H9 (cell line): ENCODE measurements at regions not wholly inside any gene's neighbourhood (a gene's known extent, or its start where the extent isn't known, plus 50 kb on each side); places are given as distances from the start of the nearest gene placed in this dataset.

Experiments used
- DNase-seq: peaks from one replicate; pipeline ENCODE4 v3.0.0-alpha.2; 2017
- H2AFZ ChIP-seq: one replicate; pipeline ENCODE4 v1.6.1; 2013; ENCODE audit warnings: mild to moderate bottlenecking, low read length, control low read depth, moderate library complexity
- H2AK5ac ChIP-seq: 2 replicates; pipeline ENCODE4 v1.6.1; 2013; ENCODE audit warnings: low read length, control low read depth, mixed read lengths; ENCODE audit not compliant: insufficient read length
- H2BK120ac ChIP-seq: one replicate; pipeline ENCODE4 v1.6.1; 2013; ENCODE audit warnings: low read depth, mild to moderate bottlenecking, low read length, control low read depth, inconsistent platforms; ENCODE audit not compliant: poor library complexity, severe bottlenecking
- H2BK12ac ChIP-seq: 2 replicates; pipeline ENCODE4 v1.6.1; 2013; ENCODE audit warnings: low read length, control low read depth, mixed read lengths, low read depth; ENCODE audit not compliant: insufficient read length
- H2BK15ac ChIP-seq: 2 replicates; pipeline ENCODE4 v1.6.1; 2013; ENCODE audit warnings: low read depth, low read length, control low read depth
- H2BK20ac ChIP-seq: one replicate; pipeline ENCODE4 v1.6.1; 2013; ENCODE audit warnings: low read depth, mild to moderate bottlenecking, low read length, control low read depth, inconsistent platforms; ENCODE audit not compliant: poor library complexity, severe bottlenecking
- H2BK5ac ChIP-seq: 2 replicates; pipeline ENCODE4 v1.6.1; 2013; ENCODE audit warnings: low read length, control low read depth, mixed read lengths; ENCODE audit not compliant: insufficient read length
- H3K14ac ChIP-seq: 2 replicates; pipeline ENCODE4 v1.6.1; 2013; ENCODE audit warnings: low read length, control low read depth; ENCODE audit not compliant: insufficient read depth
- H3K18ac ChIP-seq: 2 replicates; pipeline ENCODE4 v1.6.1; 2013; ENCODE audit warnings: low read depth, mild to moderate bottlenecking, mixed read lengths, low read length, control low read depth; ENCODE audit not compliant: insufficient read length
- H3K23ac ChIP-seq: 2 replicates; pipeline ENCODE4 v1.6.1; 2013; ENCODE audit warnings: low read length, control low read depth, mixed read lengths, low read depth; ENCODE audit not compliant: insufficient read length
- H3K23me2 ChIP-seq: 2 replicates; pipeline ENCODE4 v1.6.1; 2013; ENCODE audit warnings: low read depth, mild to moderate bottlenecking, mixed read lengths, low read length, control low read depth; ENCODE audit not compliant: insufficient read length, poor library complexity, severe bottlenecking
- H3K27ac ChIP-seq: 2 replicates; pipeline ENCODE4 v1.5.1; 2013; ENCODE audit warnings: low read length, control low read depth, mixed read lengths, low read depth; ENCODE audit not compliant: insufficient read length
- H3K27me3 ChIP-seq: 2 replicates; pipeline ENCODE4 v1.6.1; 2013; ENCODE audit warnings: low read length, control low read depth, inconsistent platforms; ENCODE audit not compliant: insufficient read depth
- H3K4ac ChIP-seq: 2 replicates; pipeline ENCODE4 v1.6.1; 2013; ENCODE audit warnings: low read depth, mild to moderate bottlenecking, control low read depth, inconsistent platforms, low read length, moderate library complexity
- H3K4me1 ChIP-seq: 2 replicates; pipeline ENCODE4 v1.6.1; 2013; ENCODE audit warnings: low read length, control low read depth, inconsistent platforms; ENCODE audit not compliant: insufficient read depth
- H3K4me2 ChIP-seq: 2 replicates; pipeline ENCODE4 v1.6.1; 2013; ENCODE audit warnings: low read length, control low read depth, mixed read lengths; ENCODE audit not compliant: insufficient read length, insufficient read depth
- H3K56ac ChIP-seq: 2 replicates; pipeline ENCODE4 v1.6.1; 2013; ENCODE audit warnings: low read depth, mild to moderate bottlenecking, mixed read lengths, low read length, control low read depth; ENCODE audit not compliant: insufficient read length
- H3K79me1 ChIP-seq: 2 replicates; pipeline ENCODE4 v1.6.1; 2013; ENCODE audit warnings: low read depth, mild to moderate bottlenecking, moderate library complexity, low read length, control low read depth, inconsistent platforms; ENCODE audit not compliant: insufficient read depth, poor library complexity, severe bottlenecking
- H3K79me2 ChIP-seq: 2 replicates; pipeline ENCODE4 v1.6.1; 2013; ENCODE audit warnings: low read length, control low read depth, inconsistent platforms; ENCODE audit not compliant: insufficient read depth
- H3K9ac ChIP-seq: 2 replicates; pipeline ENCODE4 v1.6.1; 2013; ENCODE audit warnings: low read length, control low read depth, mixed read lengths; ENCODE audit not compliant: insufficient read length; ENCODE audit errors: extremely low read depth
- H3K9me3 ChIP-seq: one replicate; pipeline ENCODE4 v1.6.1; 2013; ENCODE audit warnings: low read depth, low read length, inconsistent platforms; ENCODE audit not compliant: control insufficient read depth
- H3T11ph ChIP-seq: one replicate; pipeline ENCODE4 v1.6.1; 2013; ENCODE audit warnings: mild to moderate bottlenecking, low read length, control low read depth, inconsistent platforms
- H4K20me1 ChIP-seq: one replicate; pipeline ENCODE4 v1.6.1; 2013; ENCODE audit not compliant: control insufficient read depth, insufficient read length, insufficient read depth
- H4K5ac ChIP-seq: 2 replicates; pipeline ENCODE4 v1.6.1; 2013; ENCODE audit warnings: low read depth, mild to moderate bottlenecking, mixed read lengths, low read length, control low read depth; ENCODE audit not compliant: insufficient read length
- H4K8ac ChIP-seq: replicated peaks from 2 replicates; pipeline ENCODE4 v1.6.1; 2013; ENCODE audit warnings: low read length, control low read depth, mixed read lengths, low read depth; ENCODE audit not compliant: insufficient read length
- H4K91ac ChIP-seq: 2 replicates; pipeline ENCODE4 v1.6.1; 2013; ENCODE audit warnings: low read depth, mild to moderate bottlenecking, moderate library complexity, mixed read lengths, low read length, control low read depth; ENCODE audit not compliant: insufficient read length
- H3K27ac Mint-ChIP-seq, 3 experiments: 2 replicates in 2 of 3; 3 replicates in 1 of 3; pipeline ENCODE4 v1.8.0; 2020 to 2021; ENCODE audit warnings: mixed read lengths in 3 of 3, mild to moderate bottlenecking in 1 of 3, moderate library complexity in 1 of 3
- H3K27me3 Mint-ChIP-seq: 2 replicates; pipeline ENCODE4 v1.8.0; 2021; ENCODE audit warnings: low read depth, mild to moderate bottlenecking, moderate library complexity, mixed read lengths
- H3K36me3 Mint-ChIP-seq, 3 experiments: 2 replicates in 2 of 3; 3 replicates in 1 of 3; pipeline ENCODE4 v1.8.0; 2020 to 2021; ENCODE audit warnings: low read depth in 3 of 3, mixed read lengths in 3 of 3; ENCODE audit not compliant: insufficient read depth in 1 of 3
- H3K4me1 Mint-ChIP-seq, 2 experiments: 2 replicates each; pipeline ENCODE4 v1.8.0; 2020; ENCODE audit warnings: mixed read lengths in 2 of 2
- H3K4me3 Mint-ChIP-seq, 2 experiments: 2 replicates in 1 of 2; 3 replicates in 1 of 2; pipeline ENCODE4 v1.8.0; 2020 to 2021; ENCODE audit warnings: mild to moderate bottlenecking in 2 of 2, mixed read lengths in 2 of 2, moderate library complexity in 1 of 2
- H3K9me3 Mint-ChIP-seq, 2 experiments: 2 replicates in 1 of 2; 3 replicates in 1 of 2; pipeline ENCODE4 v1.8.0; 2020; ENCODE audit warnings: mild to moderate bottlenecking in 2 of 2, mixed read lengths in 2 of 2, moderate library complexity in 1 of 2
- WGBS: extraction: QIAGEN DNeasy Blood & Tissue Kit; methylation state at CpG from one replicate; pipeline ENCODE4 v1.1.7; 2013; ENCODE audit warnings: missing lambda C conversion rate, low lambda C conversion rate, mixed read lengths; ENCODE audit not compliant: insufficient read length; ENCODE audit errors: extremely low coverage; 5-methylcytosine and 5-hydroxymethylcytosine counted together
- TF ChIP-seq, protein P1 (sequence below): fragments of 200-600 bp; sonication (generic); conservative IDR thresholded peaks from 3 replicates; pipeline ENCODE4 v1.8.0; 2021; ENCODE audit warnings: antibody characterized with exemption, mild to moderate bottlenecking

DNA sequence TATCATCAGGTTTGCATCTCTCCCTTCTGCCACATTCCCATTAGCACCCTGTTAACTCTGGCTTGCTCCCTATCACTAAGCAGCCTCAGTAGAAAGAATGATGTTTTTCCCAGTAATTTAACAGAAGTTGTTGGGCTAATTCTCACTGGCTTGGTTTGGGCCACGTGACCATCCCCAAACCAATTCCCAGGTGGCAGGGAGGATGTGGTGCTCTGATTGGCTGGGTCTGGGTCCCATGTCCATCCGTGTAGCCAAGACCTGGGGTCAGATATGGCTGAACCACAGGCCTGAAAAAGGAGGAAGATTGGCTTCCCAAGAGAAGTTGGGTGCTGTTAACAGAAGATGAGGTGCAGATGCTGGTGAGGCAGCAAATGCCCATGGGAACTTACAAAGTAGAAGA, 122.0 kb downstream of the BOD1 start:
- Mint-ChIP-seq H3K36me3 (no peaks in the 10 kb centered on the region), H3K4me1 (peaks cover 10 to 15% of the 10 kb centered on the region in 2 experiments), H3K4me3 (no peak overlapping the region), H3K27ac (no peak overlapping the region), H3K27me3 (peaks cover 13% of the 10 kb centered on the region), H3K9me3 (peaks cover 0 to 6% of the 10 kb centered on the region in 2 experiments; a peak in 1 of 5 replicates)
- no peak overlapping the region for H2BK120ac ChIP-seq
- no peak overlapping the region for H2BK15ac ChIP-seq
- peaks cover 2% of the 10 kb centered on the region; the same call in 1 of the 2 replicates for H3K4me1 ChIP-seq
- H3K14ac ChIP-seq: no peak overlapping the region
- no peak overlapping the region for H3K56ac ChIP-seq
- H4K5ac ChIP-seq: no peak overlapping the region
- no peak overlapping the region for H4K91ac ChIP-seq
- no CpG with 5 or more reads among the region's 2 CpGs for WGBS
- H3T11ph ChIP-seq: no peak overlapping the region
- no peak overlapping the region for H3K4ac ChIP-seq
- no peaks in the 10 kb centered on the region for H3K79me1 ChIP-seq
- H2BK12ac ChIP-seq: no peak overlapping the region
- H3K23me2 ChIP-seq: peaks cover 4% of the 10 kb centered on the region
- H2BK20ac ChIP-seq: no peak overlapping the region
- no peak overlapping the region for H3K9ac ChIP-seq
- no peaks in the 10 kb centered on the region for H4K20me1 ChIP-seq
- TF ChIP-seq, protein P1, sequence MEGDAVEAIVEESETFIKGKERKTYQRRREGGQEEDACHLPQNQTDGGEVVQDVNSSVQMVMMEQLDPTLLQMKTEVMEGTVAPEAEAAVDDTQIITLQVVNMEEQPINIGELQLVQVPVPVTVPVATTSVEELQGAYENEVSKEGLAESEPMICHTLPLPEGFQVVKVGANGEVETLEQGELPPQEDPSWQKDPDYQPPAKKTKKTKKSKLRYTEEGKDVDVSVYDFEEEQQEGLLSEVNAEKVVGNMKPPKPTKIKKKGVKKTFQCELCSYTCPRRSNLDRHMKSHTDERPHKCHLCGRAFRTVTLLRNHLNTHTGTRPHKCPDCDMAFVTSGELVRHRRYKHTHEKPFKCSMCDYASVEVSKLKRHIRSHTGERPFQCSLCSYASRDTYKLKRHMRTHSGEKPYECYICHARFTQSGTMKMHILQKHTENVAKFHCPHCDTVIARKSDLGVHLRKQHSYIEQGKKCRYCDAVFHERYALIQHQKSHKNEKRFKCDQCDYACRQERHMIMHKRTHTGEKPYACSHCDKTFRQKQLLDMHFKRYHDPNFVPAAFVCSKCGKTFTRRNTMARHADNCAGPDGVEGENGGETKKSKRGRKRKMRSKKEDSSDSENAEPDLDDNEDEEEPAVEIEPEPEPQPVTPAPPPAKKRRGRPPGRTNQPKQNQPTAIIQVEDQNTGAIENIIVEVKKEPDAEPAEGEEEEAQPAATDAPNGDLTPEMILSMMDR: no peak
- no peaks in the 10 kb centered on the region for H3K79me2 ChIP-seq
- H3K9me3 ChIP-seq: no peaks in the 10 kb centered on the region
- no peak overlapping the region for H2AK5ac ChIP-seq
- no peak overlapping the region for H4K8ac ChIP-seq
- H3K27me3 ChIP-seq: no peaks in the 10 kb centered on the region
- H2BK5ac ChIP-seq: no peak overlapping the region
- no peak overlapping the region for H3K27ac ChIP-seq
- H3K4me2 ChIP-seq: no peak overlapping the region
- H2AFZ ChIP-seq: no peak overlapping the region
- H3K18ac ChIP-seq: no peak overlapping the region
- DNase-seq: peak; percentile 17
- no peak overlapping the region for H3K23ac ChIP-seq
